H1 (cell line): ENCODE measurements at regions not wholly inside any gene's neighbourhood (a gene's known extent, or its start where the extent isn't known, plus 50 kb on each side); places are given as distances from the start of the nearest gene placed in this dataset.

Source experiments
- CTCF ChIA-PET: fragments of 300-600 bp; sonication (Branson Sonifier 250); formaldehyde crosslinking; loops from one replicate; lab custom pipeline; 2021; ENCODE audit not compliant: partially characterized antibody; lab: Charles Lee
- POLR2A ChIA-PET: fragments of 300-600 bp; sonication (Branson Sonifier 250); formaldehyde crosslinking; loops from one replicate; lab custom pipeline; 2021; ENCODE audit warnings: inconsistent platforms; ENCODE audit not compliant: partially characterized antibody; lab: Charles Lee
- DNase-seq, 2 experiments: peaks; one replicate each; pipeline versions ENCODE4 v3.0.0 to v3.0.0-alpha.2; 2010 to 2022; ENCODE audit warnings: low spot score in 2 of 2, low read depth in 1 of 2, mixed read lengths in 1 of 2
- FAIRE-seq: peaks from 2 replicates; lab custom pipeline; 2011; peaks lifted over from hg19 to GRCh38; lab: Jason Lieb, UNC
- H2AFZ ChIP-seq: 2 replicates; pipeline ENCODE4 v1.8.1; 2012; ENCODE audit warnings: low read length, inconsistent platforms
- H2AK5ac ChIP-seq: 2 replicates; pipeline ENCODE4 v1.6.1; 2013; ENCODE audit warnings: low read depth, low read length
- H2BK120ac ChIP-seq: replicated peaks from 2 replicates; pipeline ENCODE3; 2013; ENCODE audit warnings: low read depth, low read length, inconsistent platforms
- H2BK12ac ChIP-seq: 2 replicates; pipeline ENCODE4 v1.6.1; 2013; ENCODE audit warnings: low read depth, low read length
- H2BK15ac ChIP-seq: 2 replicates; pipeline ENCODE4 v1.6.1; 2013; ENCODE audit warnings: low read length
- H2BK20ac ChIP-seq: 2 replicates; pipeline ENCODE4 v1.6.1; 2013; ENCODE audit warnings: low read length
- H2BK5ac ChIP-seq: 2 replicates; pipeline ENCODE4 v1.6.1; 2013; ENCODE audit warnings: low read depth, low read length
- H3K14ac ChIP-seq: 2 replicates; pipeline ENCODE4 v1.6.1; 2013; ENCODE audit warnings: inconsistent platforms; ENCODE audit not compliant: insufficient read length
- H3K18ac ChIP-seq: 2 replicates; pipeline ENCODE4 v1.6.1; 2013; ENCODE audit warnings: low read length; ENCODE audit errors: extremely low read depth
- H3K23ac ChIP-seq: 2 replicates; pipeline ENCODE4 v1.6.1; 2013; ENCODE audit warnings: inconsistent platforms; ENCODE audit not compliant: insufficient read length
- H3K23me2 ChIP-seq: 2 replicates; pipeline ENCODE4 v1.6.1; 2013; ENCODE audit warnings: low read depth, low read length
- H3K27ac ChIP-seq: 2 replicates; pipeline ENCODE4 v1.6.1; 2011; ENCODE audit warnings: low read depth, low read length, inconsistent platforms
- H3K27me3 ChIP-seq, 4 experiments: replicated peaks in 1 of 4; 1 replicate in 1 of 4; 2 replicates in 3 of 4; pipeline versions ENCODE4 v1.6.1 to v1.8.1; 2011 to 2013; ENCODE audit warnings: low read length in 3 of 4, mild to moderate bottlenecking in 3 of 4, inconsistent platforms in 2 of 4, mixed read lengths in 2 of 4, moderate library complexity in 1 of 4; ENCODE audit not compliant: control insufficient read depth in 3 of 4, insufficient read depth in 3 of 4; ENCODE audit errors: extremely low read depth in 1 of 4
- H3K36me3 ChIP-seq, 4 experiments: 2 replicates each; pipeline versions ENCODE4 v1.6.1 to v1.8.1; 2011 to 2013; ENCODE audit warnings: mild to moderate bottlenecking in 4 of 4, low read length in 3 of 4, moderate library complexity in 2 of 4, control low read depth in 1 of 4, inconsistent platforms in 1 of 4; ENCODE audit not compliant: insufficient read depth in 4 of 4, control insufficient read depth in 2 of 4
- H3K4ac ChIP-seq: replicated peaks from 2 replicates; pipeline ENCODE3; 2013; ENCODE audit warnings: low read length, low read depth, mixed read lengths, inconsistent platforms; ENCODE audit not compliant: insufficient read length
- H3K4me1 ChIP-seq, 4 experiments: replicated peaks in 1 of 4; 1 replicate in 1 of 4; 2 replicates in 3 of 4; pipeline versions ENCODE4 v1.6.1 to v1.8.1; 2011 to 2013; ENCODE audit warnings: low read length in 3 of 4, inconsistent platforms in 2 of 4, mixed read lengths in 1 of 4; ENCODE audit not compliant: insufficient read depth in 4 of 4, control insufficient read depth in 3 of 4
- H3K4me2 ChIP-seq, 2 experiments: 2 replicates each; pipeline versions ENCODE4 v1.6.1 to v1.8.1; 2011 to 2013; ENCODE audit warnings: low read depth in 2 of 2, low read length in 2 of 2, control low read depth in 1 of 2, inconsistent platforms in 1 of 2, mild to moderate bottlenecking in 1 of 2; ENCODE audit not compliant: insufficient read depth in 1 of 2
- H3K4me3 ChIP-seq, 4 experiments: fragments of 200-600, 300-600 bp in 1 of 4; sonication (generic), shearing (Covaris generic), sonication (Bioruptor Twin) in 1 of 4; 2 replicates each; pipeline versions ENCODE4 v1.5.1 to v1.8.1; 2011 to 2016; ENCODE audit warnings: low read length in 4 of 4, low read depth in 3 of 4, control low read depth in 2 of 4, inconsistent platforms in 2 of 4, mild to moderate bottlenecking in 2 of 4, mixed read lengths in 1 of 4, moderate library complexity in 1 of 4; ENCODE audit not compliant: insufficient read depth in 2 of 4; ENCODE audit errors: extremely low read depth in 1 of 4
- H3K56ac ChIP-seq: replicated peaks from 2 replicates; pipeline ENCODE3; 2013; ENCODE audit warnings: low read depth, mild to moderate bottlenecking, mixed read lengths, low read length, inconsistent platforms; ENCODE audit not compliant: insufficient read length
- H3K79me1 ChIP-seq: 2 replicates; pipeline ENCODE4 v1.6.1; 2013; ENCODE audit warnings: low read depth, low read length, control low read depth
- H3K79me2 ChIP-seq, 2 experiments: 2 replicates each; pipeline versions ENCODE4 v1.6.1 to v1.8.1; 2012 to 2013; ENCODE audit warnings: low read length in 2 of 2, mild to moderate bottlenecking in 2 of 2, inconsistent platforms in 1 of 2; ENCODE audit not compliant: insufficient read depth in 2 of 2, control insufficient read depth in 1 of 2
- H3K9ac ChIP-seq, 4 experiments: replicated peaks in 1 of 4; 1 replicate in 1 of 4; 2 replicates in 3 of 4; pipeline versions ENCODE4 v1.6.1 to v1.8.1; 2011 to 2013; ENCODE audit warnings: low read depth in 3 of 4, low read length in 3 of 4, control low read depth in 2 of 4, mild to moderate bottlenecking in 2 of 4, moderate library complexity in 2 of 4, inconsistent platforms in 1 of 4; ENCODE audit errors: extremely low read depth in 1 of 4
- H3K9me3 ChIP-seq, 2 experiments: 2 replicates each; pipeline versions ENCODE4 v1.6.1 to v1.8.1; 2012 to 2013; ENCODE audit warnings: mild to moderate bottlenecking in 2 of 2, moderate library complexity in 2 of 2, control low read depth in 1 of 2, inconsistent platforms in 1 of 2, low read depth in 1 of 2, low read length in 1 of 2, mixed read lengths in 1 of 2; ENCODE audit not compliant: insufficient read depth in 2 of 2
- H4K20me1 ChIP-seq, 2 experiments: replicated peaks in 1 of 2; 2 replicates each; pipeline versions ENCODE3 to v1.8.1; 2011 to 2013; ENCODE audit warnings: inconsistent platforms in 2 of 2, low read length in 2 of 2, mild to moderate bottlenecking in 1 of 2; ENCODE audit not compliant: insufficient read depth in 2 of 2, control insufficient read depth in 1 of 2
- H4K5ac ChIP-seq: 2 replicates; pipeline ENCODE4 v1.6.1; 2013; ENCODE audit warnings: low read length, low read depth, mixed read lengths, inconsistent platforms; ENCODE audit not compliant: insufficient read length
- H4K8ac ChIP-seq: 2 replicates; pipeline ENCODE4 v1.8.0; 2013; ENCODE audit warnings: mild to moderate bottlenecking, moderate library complexity, low read length, inconsistent platforms; ENCODE audit not compliant: insufficient read depth; ENCODE audit errors: extremely low read depth
- H4K91ac ChIP-seq: replicated peaks from 2 replicates; pipeline ENCODE3; 2013; ENCODE audit warnings: low read length, mixed read lengths, inconsistent platforms; ENCODE audit not compliant: insufficient read length
- SIRT6 ChIP-seq: IDR thresholded peaks from one replicate; pipeline ENCODE4 v1.7.1; 2012; ENCODE audit warnings: low read length, inconsistent platforms
- WGBS, 2 experiments: shearing (Covaris generic) in 1 of 2; methylation state at CpG; one replicate each; pipeline versions ENCODE4 v1.1.6 to v1.1.7; 2013 to 2015; ENCODE audit warnings: low lambda C conversion rate in 2 of 2, mixed read lengths in 2 of 2, inconsistent platforms in 1 of 2, low coverage in 1 of 2, missing lambda C conversion rate in 1 of 2; ENCODE audit not compliant: insufficient replicate concordance in 2 of 2, insufficient coverage in 1 of 2, insufficient read length in 1 of 2; ENCODE audit errors: extremely low coverage in 1 of 2, missing lambda C conversion rate in 1 of 2; 5-methylcytosine and 5-hydroxymethylcytosine counted together

- Histone ChIP-seq H2BK20ac (no peak overlapping the region), H2AFZ (no peak overlapping the region), H3K14ac (no peak overlapping the region), H2BK12ac (no peak overlapping the region), H3K56ac (no peak overlapping the region), H3K4me1 (no peaks in the 10 kb centered on the region), H4K5ac (no peak overlapping the region), H3K18ac (no peak overlapping the region), H3K23me2 (no peaks in the 10 kb centered on the region; the same call in 1 of the 2 replicates), H3K4me3 (no peak overlapping the region), H4K20me1 (no peaks in the 10 kb centered on the region), H4K91ac (no peak overlapping the region), H3K4me2 (no peak overlapping the region), H3K23ac (no peak overlapping the region), H3K27me3 (no peaks in the 10 kb centered on the region), H3K9ac (no peak overlapping the region), H2BK5ac (no peak overlapping the region), H3K36me3 (no peaks in the 10 kb centered on the region), H2BK120ac (no peak overlapping the region), H3K9me3 (no peaks in the 10 kb centered on the region), H3K27ac (no peak overlapping the region), H2AK5ac (no peak overlapping the region), H2BK15ac (no peak overlapping the region), H3K79me1 (no peaks in the 10 kb centered on the region), H4K8ac (no peak overlapping the region), H3K79me2 (no peaks in the 10 kb centered on the region), H3K4ac (no peak overlapping the region)
- no peak for DNase-seq
- no peak for FAIRE-seq
- ChIA-PET CTCF (interaction anchor here (0.9 kb wide), 1 partner anchor 522 kb away, joined by 3 read pairs; no protein-coding TSS in a partner anchor), POLR2A (no interaction called here)
- 83% methylated on average over 1 of the region's 1 CpG; no CpG with 5 or more reads in 1 of the 2 experiments for WGBS, 2 experiments
- no peak for TF ChIP-seq SIRT6
These were observed 101.3 kb upstream of the BANK1 start for GRCh38 chr4:101689220-101689619.
